ENCODE measurements at regions not wholly inside any gene's neighbourhood (a gene's known extent, or its start where the extent isn't known, plus 50 kb on each side); places are given as distances from the start of the nearest gene placed in this dataset.

GRCh38 chr21:19148056-19148455, 744.5 kb upstream of the TMPRSS15 start:
- TF ChIP-seq JUN (IDR thresholded peaks at IDR 0.05; ENCODE audit: borderline replicate concordance, insufficient read depth, insufficient read length, low read depth) (no peak), FOS (IDR thresholded peaks at IDR 0.05; ENCODE audit: borderline replicate concordance, insufficient read depth, low read length) (no peak), POLR2A (IDR thresholded peaks at IDR 0.05; ENCODE audit: low read depth, low read length) (no peak), GATA2 (IDR thresholded peaks at IDR 0.05; ENCODE audit: insufficient read depth, insufficient read length, low read depth, low read length) (no peak), CTCF (IDR thresholded peaks at IDR 0.05; ENCODE audit: extremely low read depth in 1 of 2, insufficient read depth in 1 of 2, low read depth in 1 of 2, low read length in 2 of 2) (no peak), MAX (IDR thresholded peaks at IDR 0.05; ENCODE audit: insufficient read depth, insufficient read length) (no peak), MYC (IDR thresholded peaks at IDR 0.05; ENCODE audit: low read depth, low read length) (no peak), EZH2 (IDR thresholded peaks at IDR 0.05; ENCODE audit: borderline replicate concordance, low read depth, low read length, severe bottlenecking) (no peak), POLR2AphosphoS5 (IDR thresholded peaks at IDR 0.05; ENCODE audit: insufficient read depth, low read depth, low read length) (no peak)
- ChIA-PET POLR2A (no interaction called here), CTCF (no interaction called here)
- H3K27me3 ChIP-seq (ENCODE audit: control insufficient read depth in 2 of 2, insufficient read depth in 2 of 2, low read length in 2 of 2) = no peaks in the 10 kb centered on the region
- FAIRE-seq (no peak), DNase-seq (ENCODE audit: low read depth, low spot score) (no peak)
- no peaks in the 10 kb centered on the region for H3K9me3 ChIP-seq (replicated peaks; ENCODE audit: control insufficient read depth, insufficient read depth, low read length)
- H3K36me3 ChIP-seq (ENCODE audit: control insufficient read depth in 2 of 2, extremely low read depth in 1 of 2, insufficient read depth in 2 of 2, low read length in 2 of 2) = no peaks in the 10 kb centered on the region
- no peaks in the 10 kb centered on the region for H4K20me1 ChIP-seq (replicated peaks; ENCODE audit: control insufficient read depth, extremely low read depth, insufficient read depth, low read length)
- no peaks in the 10 kb centered on the region for H3K4me1 ChIP-seq (ENCODE audit: control insufficient read depth, extremely low read depth, insufficient read depth, low read length)
- H3K9ac ChIP-seq (replicated peaks; ENCODE audit: extremely low read depth, insufficient read depth, low read length) = no peak overlapping the region
- H3K27ac ChIP-seq (ENCODE audit: insufficient read depth, low read depth, low read length) = no peak overlapping the region
- intact Hi-C loops (cut with micrococcal nuclease) = no loop called here
- no peak overlapping the region for H3K4me3 ChIP-seq (replicated peaks in 1 of 3; ENCODE audit: insufficient read depth in 1 of 3, low read depth in 1 of 3, low read length in 3 of 3)
- H3K4me2 ChIP-seq (ENCODE audit: insufficient read depth, low read length) = no peak overlapping the region
- no peaks in the 10 kb centered on the region for H3K9me1 ChIP-seq (replicated peaks; ENCODE audit: control insufficient read depth, extremely low read depth, insufficient read depth, low read length)
- no TSS peak for BruUV-seq (replicated peaks)
- dilution Hi-C loops (cut with MboI; ENCODE audit: extremely low pct_ligation_motif_present, low sequenced_read_pairs) = no loop called here
- H3K79me2 ChIP-seq (ENCODE audit: control insufficient read depth, insufficient read depth, low read length) = no peaks in the 10 kb centered on the region
- H2AFZ ChIP-seq (ENCODE audit: low read depth, low read length) = no peak overlapping the region

Measured in endothelial cell of umbilical vein (primary cell).